Body of pancreas (tissue), 4 donors: ENCODE measurements at regions not wholly inside any gene's neighbourhood (a gene's known extent, or its start where the extent isn't known, plus 50 kb on each side); places are given as distances from the start of the nearest gene placed in this dataset.

Source experiments
- ATAC-seq: fragments of 150-250 bp; one replicate; pipeline ENCODE4 v1.9.1; 2016
- DNase-seq, 4 donors: peaks; one replicate each; pipeline ENCODE4 v3.0.0-alpha.2; 2019
- H3K27ac ChIP-seq, 4 donors: fragments of 200-600 bp; sonication (generic); 1 replicate in 3 of 4; 2 replicates in 1 of 4; pipeline versions ENCODE4 v1.5.1 to v1.6.1; 2016 to 2019; ENCODE audit warnings: mild to moderate bottlenecking in 1 of 4, mixed read lengths in 1 of 4, moderate library complexity in 1 of 4
- H3K27me3 ChIP-seq, 2 donors: fragments of 200-600 bp; sonication (generic); one replicate each; pipeline ENCODE4 v1.6.0; 2016; ENCODE audit warnings: mild to moderate bottlenecking in 1 of 2
- H3K36me3 ChIP-seq, 2 donors: fragments of 200-600 bp; sonication (generic); replicated peaks in 1 of 2; 2 replicates each; pipeline ENCODE4 v1.5.1; 2016; ENCODE audit warnings: low read depth in 2 of 2; ENCODE audit not compliant: insufficient read depth in 1 of 2
- H3K4me1 ChIP-seq: fragments of 200-600 bp; sonication (generic); one replicate; pipeline ENCODE4 v1.6.0; 2016
- H3K4me3 ChIP-seq, 2 donors: fragments of 200-600 bp; sonication (generic); 1 replicate in 1 of 2; 2 replicates in 1 of 2; pipeline ENCODE4 v1.5.1; 2016 to 2019
- H3K9me3 ChIP-seq, 3 donors: fragments of 200-600 bp; sonication (generic); 1 replicate in 2 of 3; 2 replicates in 1 of 3; pipeline ENCODE4 v1.5.1; 2016
- CTCF ChIP-seq, 7 experiments: fragments of 450-650 bp in 4 of 7; fragments of 200-600 bp in 3 of 7; sonication (generic) in 3 of 7; IDR thresholded peaks; one replicate each; pipeline ENCODE4 v1.5.1; 2016 to 2019; ENCODE audit warnings: antibody characterized with exemption in 7 of 7
- POLR2A ChIP-seq, 3 donors: fragments of 450-650 bp; IDR thresholded peaks; one replicate each; pipeline ENCODE4 v1.6.1; 2016; ENCODE audit warnings: antibody characterized with exemption in 3 of 3, mild to moderate bottlenecking in 2 of 3
- WGBS, 2 donors: methylation state at CpG; one replicate each; pipeline ENCODE4 v1.1.5; 2017; 5-methylcytosine and 5-hydroxymethylcytosine counted together
- intact Hi-C: fragments of 100-400 bp; cut with DNase I; formaldehyde crosslinking; loops from one replicate; pipeline ENCODE4 v1.15.1; 2023

- no peak for ATAC-seq
- TF ChIP-seq CTCF (IDR thresholded peaks at IDR 0.05) (no peak), POLR2A (IDR thresholded peaks at IDR 0.05) (no peak)
- DNase-seq = no peak
- H3K4me3 ChIP-seq = no peak overlapping the region
- H3K27me3 ChIP-seq = no peaks in the 10 kb centered on the region
- no peaks in the 10 kb centered on the region for H3K9me3 ChIP-seq
- no peaks in the 10 kb centered on the region for H3K36me3 ChIP-seq
- intact Hi-C loops = no loop called here
- 81 to 86% methylated on average over 3 of the region's 3 CpGs for WGBS, 2 donors
- H3K4me1 ChIP-seq = no peaks in the 10 kb centered on the region
- no peak overlapping the region for H3K27ac ChIP-seq
Observed at GRCh38 chr15:58235961-58236360, 97.8 kb downstream of the AQP9 start.

GRCh38 chr15:58240191-58240932 is 102.2 kb downstream of the AQP9 start:
- ATAC-seq = no peak
- no peak for DNase-seq
- intact Hi-C loops = no loop called here
- WGBS, 2 donors = 85 to 88% methylated on average over 8 to 9 of the region's 9 CpGs
- no peak for TF ChIP-seq CTCF (IDR thresholded peaks at IDR 0.05)
- Histone ChIP-seq H3K27ac (no peak overlapping the region), H3K4me1 (no peaks in the 10 kb centered on the region), H3K36me3 (no peaks in the 10 kb centered on the region), H3K4me3 (no peak overlapping the region), H3K27me3 (no peaks in the 10 kb centered on the region), H3K9me3 (no peaks in the 10 kb centered on the region)

DNA sequence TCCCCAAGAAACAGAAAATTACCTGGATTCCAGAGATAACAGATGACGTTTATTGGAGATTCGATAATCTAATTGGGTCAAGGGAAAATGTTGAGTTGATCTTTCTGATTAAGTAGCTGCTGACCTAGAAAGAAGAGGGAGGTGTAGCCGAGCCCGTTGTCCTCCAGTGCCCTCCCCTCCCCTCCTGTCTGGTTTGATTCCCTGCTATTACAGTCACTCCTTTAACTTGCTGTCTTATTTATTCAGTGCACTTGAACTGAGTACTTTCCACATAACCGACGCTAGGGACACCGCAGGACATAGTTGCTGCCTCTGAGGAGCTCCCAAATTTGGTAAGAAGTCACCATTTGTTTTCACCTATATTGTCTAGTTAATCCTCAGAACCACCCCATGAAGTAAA is 103.7 kb downstream of the AQP9 start:
- Histone ChIP-seq H3K36me3 (no peaks in the 10 kb centered on the region), H3K27me3 (no peaks in the 10 kb centered on the region), H3K27ac (no peak overlapping the region), H3K4me3 (no peak overlapping the region), H3K9me3 (no peaks in the 10 kb centered on the region), H3K4me1 (no peaks in the 10 kb centered on the region)
- intact Hi-C loops = no loop called here
- DNase-seq (no peak), ATAC-seq (no peak)
- 29 to 42% methylated on average over 7 of the region's 7 CpGs for WGBS, 2 donors
- TF ChIP-seq POLR2A (IDR thresholded peaks at IDR 0.05) (no peak), CTCF (IDR thresholded peaks at IDR 0.05) (no peak)

- H3K4me3 ChIP-seq = no peak overlapping the region
- no peak for ATAC-seq
- intact Hi-C loops = no loop called here
- H3K4me1 ChIP-seq = peaks cover 4% of the 10 kb centered on the region
- 52 to 54% methylated on average over 7 of the region's 7 CpGs for WGBS, 2 donors
- H3K9me3 ChIP-seq = no peaks in the 10 kb centered on the region
- H3K36me3 ChIP-seq = no peaks in the 10 kb centered on the region
- no peak for DNase-seq
- H3K27ac ChIP-seq = no peak overlapping the region
- TF ChIP-seq POLR2A (IDR thresholded peaks at IDR 0.05) (no peak), CTCF (IDR thresholded peaks at IDR 0.05) (no peak)
- no peaks in the 10 kb centered on the region for H3K27me3 ChIP-seq
Observed at GRCh38 chr15:58243070-58243469, 104.9 kb downstream of the AQP9 start.

DNA sequence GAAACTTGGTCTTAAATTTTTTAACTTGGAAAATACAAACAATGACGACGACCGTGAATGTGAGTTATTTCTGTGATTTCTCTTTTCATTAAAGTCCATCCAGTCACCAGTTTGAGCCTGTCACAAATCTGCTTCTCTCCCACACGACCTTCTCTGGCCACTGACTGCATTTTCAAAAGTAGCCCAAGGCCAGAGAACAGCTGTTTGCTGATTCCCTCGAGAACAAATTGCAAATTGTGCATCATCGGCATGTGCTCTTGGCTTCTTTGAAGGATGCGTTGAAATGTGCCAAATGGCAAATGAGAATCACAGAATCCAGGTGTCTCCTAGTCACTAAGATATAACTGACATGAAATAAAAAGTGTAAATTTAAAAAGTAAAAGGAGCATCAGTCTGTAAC is 106.4 kb downstream of the AQP9 start:
- H3K27me3 ChIP-seq = no peaks in the 10 kb centered on the region
- intact Hi-C loops = no loop called here
- H3K4me3 ChIP-seq = no peak overlapping the region
- WGBS, 2 donors = 71 to 72% methylated on average over 7 of the region's 7 CpGs
- no peak overlapping the region for H3K27ac ChIP-seq
- no peak for TF ChIP-seq CTCF (IDR thresholded peaks at IDR 0.05)
- no peak for TF ChIP-seq POLR2A (IDR thresholded peaks at IDR 0.05)
- no peaks in the 10 kb centered on the region for H3K9me3 ChIP-seq
- DNase-seq = no peak
- H3K36me3 ChIP-seq = no peaks in the 10 kb centered on the region
- peaks cover 7% of the 10 kb centered on the region for H3K4me1 ChIP-seq
- no peak for ATAC-seq
